Vagina (tissue), 2 donors: ENCODE measurements at regions not wholly inside any gene's neighbourhood (a gene's known extent, or its start where the extent isn't known, plus 50 kb on each side); places are given as distances from the start of the nearest gene placed in this dataset.

Source experiments
- POLR2A ChIP-seq, 2 donors: fragments of 450-650 bp; IDR thresholded peaks; one replicate each; pipeline ENCODE4 v1.6.1; 2017; ENCODE audit warnings: antibody characterized with exemption in 2 of 2, mild to moderate bottlenecking in 2 of 2, moderate library complexity in 2 of 2
- TF ChIP-seq, protein P1 (sequence below), 3 experiments: fragments of 450-650 bp in 2 of 3; fragments of 200-600 bp in 1 of 3; sonication (generic) in 1 of 3; IDR thresholded peaks; one replicate each; pipeline ENCODE4 v1.5.1; 2017 to 2019; ENCODE audit warnings: antibody characterized with exemption in 3 of 3, mild to moderate bottlenecking in 2 of 3, moderate library complexity in 2 of 3

GRCh38 chr1:65055747-65056146 is 89.4 kb upstream of the JAK1 start:
- TF ChIP-seq, protein P1, sequence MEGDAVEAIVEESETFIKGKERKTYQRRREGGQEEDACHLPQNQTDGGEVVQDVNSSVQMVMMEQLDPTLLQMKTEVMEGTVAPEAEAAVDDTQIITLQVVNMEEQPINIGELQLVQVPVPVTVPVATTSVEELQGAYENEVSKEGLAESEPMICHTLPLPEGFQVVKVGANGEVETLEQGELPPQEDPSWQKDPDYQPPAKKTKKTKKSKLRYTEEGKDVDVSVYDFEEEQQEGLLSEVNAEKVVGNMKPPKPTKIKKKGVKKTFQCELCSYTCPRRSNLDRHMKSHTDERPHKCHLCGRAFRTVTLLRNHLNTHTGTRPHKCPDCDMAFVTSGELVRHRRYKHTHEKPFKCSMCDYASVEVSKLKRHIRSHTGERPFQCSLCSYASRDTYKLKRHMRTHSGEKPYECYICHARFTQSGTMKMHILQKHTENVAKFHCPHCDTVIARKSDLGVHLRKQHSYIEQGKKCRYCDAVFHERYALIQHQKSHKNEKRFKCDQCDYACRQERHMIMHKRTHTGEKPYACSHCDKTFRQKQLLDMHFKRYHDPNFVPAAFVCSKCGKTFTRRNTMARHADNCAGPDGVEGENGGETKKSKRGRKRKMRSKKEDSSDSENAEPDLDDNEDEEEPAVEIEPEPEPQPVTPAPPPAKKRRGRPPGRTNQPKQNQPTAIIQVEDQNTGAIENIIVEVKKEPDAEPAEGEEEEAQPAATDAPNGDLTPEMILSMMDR (IDR thresholded peaks at IDR 0.05) = no peak
- no peak for TF ChIP-seq POLR2A (IDR thresholded peaks at IDR 0.05)
